Mucosa of rectum (tissue), 2 donors: ENCODE measurements at regions not wholly inside any gene's neighbourhood (a gene's known extent, or its start where the extent isn't known, plus 50 kb on each side); places are given as distances from the start of the nearest gene placed in this dataset.

Experiments used
- H3K27ac ChIP-seq, 2 donors: one replicate each; pipeline ENCODE4 v1.7.0; 2013; ENCODE audit warnings: inconsistent platforms in 2 of 2, low read depth in 2 of 2, low read length in 2 of 2
- H3K27me3 ChIP-seq, 2 donors: one replicate each; pipeline ENCODE4 v1.7.0; 2013; ENCODE audit warnings: low read length in 2 of 2; ENCODE audit not compliant: control insufficient read depth in 2 of 2, insufficient read depth in 2 of 2
- H3K36me3 ChIP-seq, 2 donors: one replicate each; pipeline ENCODE4 v1.7.0; 2013; ENCODE audit warnings: low read length in 2 of 2; ENCODE audit not compliant: control insufficient read depth in 2 of 2, insufficient read depth in 2 of 2
- H3K4me1 ChIP-seq, 2 donors: one replicate each; pipeline ENCODE4 v1.7.0; 2013; ENCODE audit warnings: low read length in 2 of 2, mild to moderate bottlenecking in 1 of 2; ENCODE audit not compliant: control insufficient read depth in 2 of 2, insufficient read depth in 2 of 2
- H3K4me3 ChIP-seq, 2 donors: one replicate each; pipeline ENCODE4 v1.7.0; 2013; ENCODE audit warnings: low read length in 2 of 2
- H3K9ac ChIP-seq, 2 donors: one replicate each; pipeline ENCODE4 v1.7.0; 2013; ENCODE audit warnings: low read length in 2 of 2, low read depth in 1 of 2, mild to moderate bottlenecking in 1 of 2
- H3K9me3 ChIP-seq, 2 donors: one replicate each; pipeline ENCODE4 v1.7.0; 2013; ENCODE audit warnings: low read length in 2 of 2; ENCODE audit not compliant: control insufficient read depth in 2 of 2
- donor health status: healthy.
- donor health status: Normal muscosa, but diverticular disease.

DNA sequence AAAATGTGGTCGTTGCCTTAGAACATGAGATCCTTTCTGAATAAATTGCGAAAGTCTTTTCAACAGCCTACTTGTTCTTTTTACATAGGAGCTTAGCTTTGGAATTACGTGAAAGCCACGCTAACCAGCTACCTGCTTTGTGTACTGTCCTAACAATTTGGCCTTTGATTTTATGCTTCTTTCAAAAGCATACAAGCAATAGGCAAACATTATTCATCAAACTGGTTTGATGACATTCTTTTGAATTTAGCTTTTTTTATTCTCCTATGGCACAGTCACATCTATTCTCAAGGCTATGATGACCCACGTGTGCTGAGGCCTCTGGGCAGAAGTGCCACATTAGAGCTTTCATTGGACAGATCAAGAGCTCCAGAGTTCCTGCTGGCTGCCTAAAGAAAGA is 178.0 kb upstream of the DPT start:
- Histone ChIP-seq H3K9ac (no peak overlapping the region), H3K36me3 (no peaks in the 10 kb centered on the region), H3K4me1 (peaks cover 11% of the 10 kb centered on the region in 2 donors), H3K4me3 (no peak overlapping the region), H3K27ac (peak overlapping the region in 1 of 2 donors; percentile 19), H3K9me3 (no peaks in the 10 kb centered on the region), H3K27me3 (no peaks in the 10 kb centered on the region)

DNA sequence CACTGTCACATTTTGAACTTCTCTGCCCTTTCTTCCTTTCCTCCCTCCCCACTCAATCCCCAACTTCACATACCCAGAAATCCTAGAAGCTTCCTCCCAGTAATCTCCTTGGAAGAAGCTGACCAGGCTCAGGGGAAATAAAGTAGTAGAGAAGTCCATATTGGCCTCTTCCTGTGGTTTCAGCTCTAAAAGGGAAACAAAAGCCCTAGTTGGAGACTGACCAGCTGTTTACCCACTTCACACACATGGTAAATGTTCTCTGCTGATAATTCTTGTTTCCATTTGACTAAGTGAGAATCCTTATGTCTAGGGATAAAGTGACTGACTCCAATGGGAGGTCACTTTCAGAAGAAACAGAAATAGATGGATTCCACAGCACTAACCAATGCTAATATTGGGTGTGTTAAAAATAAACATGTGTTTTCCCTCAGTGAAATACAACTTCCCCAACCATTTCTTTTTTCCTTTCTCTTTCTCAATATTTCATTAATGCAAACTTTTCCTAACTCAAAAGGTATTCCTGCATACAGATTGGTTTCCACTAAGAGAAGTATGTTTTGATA is 178.9 kb upstream of the DPT start:
- no peaks in the 10 kb centered on the region for H3K36me3 ChIP-seq
- H3K9me3 ChIP-seq = no peaks in the 10 kb centered on the region
- H3K4me1 ChIP-seq = peaks cover 11% of the 10 kb centered on the region in 2 donors
- no peak overlapping the region for H3K4me3 ChIP-seq
- H3K27ac ChIP-seq = no peak overlapping the region
- H3K9ac ChIP-seq = no peak overlapping the region
- H3K27me3 ChIP-seq = no peaks in the 10 kb centered on the region

DNA sequence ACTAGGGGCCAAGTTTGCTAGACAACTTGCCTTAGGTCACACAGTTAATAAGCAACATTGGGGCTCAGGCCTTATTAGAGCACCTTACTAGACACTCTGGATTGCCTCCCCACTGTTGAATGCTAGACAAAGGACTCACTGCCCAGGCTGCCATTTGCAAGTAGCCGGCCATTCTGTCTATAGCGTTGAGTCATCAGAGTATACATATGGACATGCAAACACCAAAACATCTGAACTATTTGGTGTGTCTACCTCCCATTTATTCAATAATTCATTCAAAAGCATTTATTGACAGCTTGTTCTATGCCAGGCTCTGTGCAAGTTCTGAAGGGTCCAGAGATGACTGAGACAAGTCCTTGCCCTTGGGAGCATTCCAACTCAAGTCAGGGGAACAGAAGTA is 181.4 kb upstream of the DPT start:
- Histone ChIP-seq H3K4me1 (peaks cover 11 to 15% of the 10 kb centered on the region in 2 donors), H3K4me3 (no peak overlapping the region), H3K27ac (no peak overlapping the region), H3K9me3 (no peaks in the 10 kb centered on the region), H3K36me3 (no peaks in the 10 kb centered on the region), H3K9ac (no peak overlapping the region), H3K27me3 (no peaks in the 10 kb centered on the region)

DNA sequence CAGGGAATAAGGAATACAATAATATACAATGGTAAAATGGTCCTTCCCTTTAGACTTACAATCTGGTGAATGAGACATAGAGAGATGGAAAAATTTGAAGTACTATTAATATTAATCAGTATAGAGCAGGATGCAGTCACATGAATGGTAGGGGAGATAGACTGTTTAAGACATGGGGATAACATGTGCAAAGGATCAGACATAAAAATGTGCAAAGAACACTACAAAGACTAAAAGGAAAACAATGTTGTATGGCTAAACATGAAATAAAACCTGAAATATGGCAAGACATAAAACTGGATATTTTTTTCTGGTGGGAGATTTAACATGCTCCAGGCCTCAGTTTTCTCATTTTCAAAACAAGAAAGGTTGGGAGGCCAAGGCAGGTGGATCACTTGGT is 182.4 kb upstream of the DPT start:
- no peak overlapping the region for H3K27ac ChIP-seq
- H3K9ac ChIP-seq = no peak overlapping the region
- H3K36me3 ChIP-seq = no peaks in the 10 kb centered on the region
- H3K27me3 ChIP-seq = no peaks in the 10 kb centered on the region
- H3K4me3 ChIP-seq = no peak overlapping the region
- peaks cover 9 to 15% of the 10 kb centered on the region in 2 donors for H3K4me1 ChIP-seq
- no peaks in the 10 kb centered on the region for H3K9me3 ChIP-seq

DNA sequence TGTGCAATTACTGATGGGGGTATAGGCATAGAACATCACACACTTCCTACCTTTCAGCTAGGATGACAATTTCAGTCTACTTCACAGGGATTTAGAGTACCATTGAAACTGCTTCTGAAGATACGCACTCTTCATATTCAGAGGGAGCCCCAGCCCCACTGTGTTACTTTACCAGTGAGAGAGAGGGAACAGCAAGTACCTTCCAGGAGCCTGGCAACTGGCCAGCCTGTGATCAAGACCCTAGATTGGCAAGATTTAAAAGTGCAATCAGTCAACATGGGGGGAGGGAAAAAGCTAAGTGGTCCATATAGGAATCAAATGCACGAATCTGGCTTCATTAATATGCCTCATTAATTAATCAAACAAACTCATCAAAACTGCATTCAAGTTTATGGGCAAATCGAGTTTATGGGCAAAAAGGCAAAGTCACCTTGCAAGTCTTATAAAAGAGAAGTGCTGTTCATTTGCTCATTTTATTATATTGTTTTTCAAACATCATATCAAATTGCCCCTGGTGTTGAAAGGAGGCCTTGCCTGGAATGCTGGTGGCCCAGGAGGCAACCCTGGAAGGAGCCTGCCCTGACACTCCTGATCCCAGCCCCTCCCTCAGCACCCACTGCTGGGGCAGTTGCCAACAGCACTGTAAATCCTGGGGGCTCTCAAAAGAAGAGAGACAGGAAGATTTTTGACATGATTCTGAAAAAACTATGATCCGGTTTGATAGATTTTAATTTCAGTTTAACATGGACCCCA is 184.9 kb upstream of the DPT start:
- no peak overlapping the region for H3K9ac ChIP-seq
- no peaks in the 10 kb centered on the region for H3K9me3 ChIP-seq
- H3K4me3 ChIP-seq = no peak overlapping the region
- no peak overlapping the region for H3K27ac ChIP-seq
- no peaks in the 10 kb centered on the region for H3K36me3 ChIP-seq
- H3K27me3 ChIP-seq = no peaks in the 10 kb centered on the region
- peaks cover 0 to 4% of the 10 kb centered on the region in 2 donors for H3K4me1 ChIP-seq

DNA sequence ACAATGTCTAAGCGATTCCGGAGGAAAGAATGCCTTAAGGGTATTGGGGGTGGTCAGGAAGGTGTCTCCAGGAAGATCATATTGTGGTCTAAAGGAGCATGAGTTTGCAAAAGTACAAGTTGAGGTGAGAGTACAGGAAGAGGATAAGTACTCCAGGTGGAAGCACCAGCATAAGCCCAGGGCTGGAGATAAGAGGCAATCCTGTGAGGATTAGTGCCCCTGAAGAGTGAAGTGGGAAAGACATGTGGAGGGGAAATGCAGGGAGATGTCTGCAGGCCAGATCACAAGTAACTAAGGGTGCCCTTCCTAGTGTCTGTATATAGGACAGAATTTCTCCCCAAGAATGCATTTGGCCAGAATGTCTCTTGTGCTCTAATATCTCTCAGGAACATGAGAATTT is 188.3 kb upstream of the DPT start:
- Histone ChIP-seq H3K36me3 (no peaks in the 10 kb centered on the region), H3K9me3 (no peaks in the 10 kb centered on the region), H3K27me3 (no peaks in the 10 kb centered on the region), H3K4me3 (no peak overlapping the region), H3K27ac (no peak overlapping the region), H3K4me1 (peaks cover 3 to 4% of the 10 kb centered on the region in 2 donors), H3K9ac (no peak overlapping the region)

DNA sequence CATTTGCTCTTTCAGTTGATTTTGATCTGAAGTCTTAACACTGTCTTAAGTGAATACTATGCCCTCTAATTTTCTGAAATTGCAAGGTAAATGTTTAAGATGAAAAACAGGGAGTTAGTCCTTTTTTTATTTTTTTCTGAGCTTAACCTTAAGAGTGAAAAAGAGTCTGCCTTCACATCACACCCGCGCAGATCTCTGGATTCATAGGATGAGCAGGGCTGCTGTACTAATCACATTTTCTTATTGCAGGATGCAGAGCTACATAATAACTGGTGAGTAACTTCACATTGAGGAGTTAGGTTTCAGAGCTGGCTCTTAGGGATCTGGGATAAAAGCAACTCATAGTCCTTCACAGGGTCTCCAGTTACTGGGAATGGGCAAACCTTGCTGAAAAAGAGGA is 188.7 kb upstream of the ATP1B1 start:
- Histone ChIP-seq H3K4me1 (peaks cover 3 to 4% of the 10 kb centered on the region in 2 donors), H3K9me3 (no peaks in the 10 kb centered on the region), H3K36me3 (no peaks in the 10 kb centered on the region), H3K4me3 (no peak overlapping the region), H3K9ac (no peak overlapping the region), H3K27ac (no peak overlapping the region), H3K27me3 (no peaks in the 10 kb centered on the region)

DNA sequence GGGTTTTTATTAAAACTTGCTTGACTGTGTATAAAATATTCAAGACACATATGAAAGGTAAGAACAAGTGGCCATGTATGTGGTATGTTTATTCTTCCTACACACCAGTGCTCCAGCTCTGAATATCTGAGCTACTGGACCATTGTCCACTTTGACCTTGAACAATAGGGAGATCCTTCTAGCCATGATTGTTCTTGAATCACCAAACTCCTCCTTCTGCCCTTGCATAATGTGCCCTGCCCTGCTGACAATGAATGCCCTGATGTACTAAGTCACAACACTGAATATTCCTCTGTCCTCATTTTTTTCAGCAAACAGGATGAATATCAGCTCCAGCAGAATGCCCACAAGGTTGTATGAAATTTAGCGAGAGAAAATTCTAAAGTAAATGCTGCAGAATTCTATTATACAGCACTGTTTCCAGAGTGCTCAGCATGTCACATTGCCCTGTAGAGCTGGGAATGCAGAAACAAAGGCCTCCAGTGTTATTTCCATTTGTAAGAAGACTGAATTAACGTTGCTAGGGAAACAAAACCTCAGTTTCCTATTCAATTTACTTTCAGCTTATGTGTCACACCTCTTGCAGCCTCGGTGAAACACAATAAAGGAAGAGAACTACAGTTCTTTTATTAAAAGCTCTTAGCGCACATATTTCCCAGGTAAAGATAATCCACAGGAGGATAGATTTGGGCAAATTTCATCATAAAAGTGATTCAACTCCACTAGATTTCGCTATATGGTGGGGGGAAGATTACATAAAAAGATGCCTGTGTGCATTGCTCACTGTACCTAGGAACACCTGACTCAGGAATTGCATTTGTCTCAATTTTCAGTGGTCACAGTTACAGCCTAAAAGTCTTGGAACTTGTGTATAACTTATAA is 187.4 kb upstream of the ATP1B1 start:
- H3K27me3 ChIP-seq = no peaks in the 10 kb centered on the region
- no peak overlapping the region for H3K27ac ChIP-seq
- H3K36me3 ChIP-seq = no peaks in the 10 kb centered on the region
- H3K9ac ChIP-seq = no peak overlapping the region
- H3K4me1 ChIP-seq = peaks cover under 1 to 3% of the 10 kb centered on the region in 2 donors
- H3K4me3 ChIP-seq = no peak overlapping the region
- no peaks in the 10 kb centered on the region for H3K9me3 ChIP-seq

DNA sequence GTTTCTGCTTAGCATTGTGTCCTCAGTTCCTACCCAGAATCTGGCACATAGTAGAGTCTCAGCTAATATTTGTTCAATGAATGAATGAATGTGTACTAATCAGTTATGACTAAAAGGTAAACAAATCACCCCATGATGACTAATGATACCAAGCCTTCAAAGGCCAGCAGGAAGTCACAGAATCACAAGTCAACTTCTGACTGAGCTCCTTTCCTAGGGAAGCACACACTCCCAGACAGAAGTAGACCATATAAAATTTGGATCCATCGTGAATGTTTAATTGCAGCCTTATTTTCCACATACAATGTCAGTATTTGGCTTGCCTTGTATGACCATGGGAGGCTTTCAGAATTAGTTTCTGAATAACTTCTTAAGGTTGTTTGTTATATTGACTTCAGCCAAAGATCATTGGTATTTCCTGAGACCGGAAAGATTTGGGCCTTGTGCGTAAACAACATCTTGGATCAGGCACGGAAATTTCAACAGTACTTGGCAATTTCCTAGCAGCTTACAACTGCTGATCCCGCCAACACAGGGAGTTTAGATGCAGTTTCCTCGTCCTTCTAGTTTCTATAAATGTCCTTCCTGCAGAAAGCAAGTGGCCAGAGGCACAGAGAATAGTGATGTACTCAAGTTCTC is 185.9 kb upstream of the ATP1B1 start:
- no peak overlapping the region for H3K9ac ChIP-seq
- H3K4me3 ChIP-seq = no peak overlapping the region
- H3K27ac ChIP-seq = peak overlapping the region in 1 of 2 donors; percentile 34
- H3K27me3 ChIP-seq = no peaks in the 10 kb centered on the region
- H3K4me1 ChIP-seq = peaks cover 0 to 3% of the 10 kb centered on the region in 2 donors
- H3K9me3 ChIP-seq = no peaks in the 10 kb centered on the region
- no peaks in the 10 kb centered on the region for H3K36me3 ChIP-seq

DNA sequence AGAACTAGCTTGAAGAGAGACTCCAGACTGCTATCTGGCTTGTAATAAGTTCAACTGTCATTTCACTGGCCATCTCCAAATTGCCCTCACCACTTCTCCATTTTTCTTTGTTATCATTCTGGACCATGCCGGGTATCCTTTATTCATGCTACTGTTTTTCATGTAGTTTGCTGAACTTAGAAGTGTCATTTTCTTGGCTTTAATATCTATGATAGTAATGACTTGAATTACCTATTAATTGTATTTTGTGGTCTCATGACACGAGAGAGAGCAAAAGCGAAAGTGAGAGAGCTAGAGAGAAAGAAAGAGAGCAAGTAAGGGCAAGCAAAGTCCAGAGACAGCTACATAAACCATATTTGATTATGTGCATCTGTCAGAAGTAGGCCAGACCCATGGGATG is 184.9 kb upstream of the ATP1B1 start:
- Histone ChIP-seq H3K4me3 (no peak overlapping the region), H3K36me3 (no peaks in the 10 kb centered on the region), H3K4me1 (peaks cover 0 to 3% of the 10 kb centered on the region in 2 donors), H3K27me3 (no peaks in the 10 kb centered on the region), H3K9me3 (no peaks in the 10 kb centered on the region), H3K9ac (no peak overlapping the region), H3K27ac (peak overlapping the region in 1 of 2 donors; percentile 6)
